ENCODE measurements at regions not wholly inside any gene's neighbourhood (a gene's known extent, or its start where the extent isn't known, plus 50 kb on each side); places are given as distances from the start of the nearest gene placed in this dataset.

- Histone ChIP-seq H3K27me3 (no peaks in the 10 kb centered on the region), H3K9me3 (no peaks in the 10 kb centered on the region), H3K4me3 (no peak overlapping the region), H3K4me1 (peaks cover 0 to 33% of the 10 kb centered on the region in 2 donors), H3K27ac (no peak overlapping the region), H3K36me3 (no peaks in the 10 kb centered on the region)
- no peak for TF ChIP-seq CTCF (IDR thresholded peaks at IDR 0.05)
- intact Hi-C loops (cut with DNase I; ENCODE audit: low total_unique reads) = loop anchor here (10.0 kb wide), 1 partner anchor 223 kb away; the partner anchor contains the start of gene GSE1
- DNase-seq = no peak
Observed at GRCh38 chr16:85391769-85392583, 221.1 kb upstream of the GSE1 start.

- Histone ChIP-seq H3K4me3 (no peak overlapping the region), H3K4me1 (peaks cover 0 to 33% of the 10 kb centered on the region in 2 donors), H3K9me3 (no peaks in the 10 kb centered on the region), H3K27me3 (no peaks in the 10 kb centered on the region), H3K36me3 (no peaks in the 10 kb centered on the region), H3K27ac (peak overlapping the region in 1 of 2 donors; percentile 71)
- TF ChIP-seq CTCF (IDR thresholded peaks at IDR 0.05) = no peak
- TF ChIP-seq POLR2A (IDR thresholded peaks at IDR 0.05) = no peak
- no peak for DNase-seq
- intact Hi-C loops (cut with DNase I; ENCODE audit: low total_unique reads) = loop anchor here (10.0 kb wide), 1 partner anchor 222 kb away; the partner anchor contains the start of gene GSE1
Observed at GRCh38 chr16:85392756-85393673, 220.1 kb upstream of the GSE1 start.

- TF ChIP-seq POLR2A (IDR thresholded peaks at IDR 0.05) (no peak), CTCF (IDR thresholded peaks at IDR 0.05) (peak; percentile 82 to 96 (median 92))
- Histone ChIP-seq H3K36me3 (no peaks in the 10 kb centered on the region), H3K27me3 (no peaks in the 10 kb centered on the region), H3K27ac (peak overlapping the region; percentile 35 to 71), H3K4me3 (no peak overlapping the region), H3K4me1 (peaks cover 0 to 33% of the 10 kb centered on the region in 2 donors), H3K9me3 (no peaks in the 10 kb centered on the region)
- intact Hi-C loops (cut with DNase I; ENCODE audit: low total_unique reads) = loop anchor here (10.0 kb wide), 1 partner anchor 221 kb away; the partner anchor contains the start of gene GSE1
- DNase-seq = peak; percentile 75 to 80
Observed at GRCh38 chr16:85393674-85394451, 219.3 kb upstream of the GSE1 start.

GRCh38 chr16:85394456-85395206 is 218.5 kb upstream of the GSE1 start:
- H3K9me3 ChIP-seq = no peaks in the 10 kb centered on the region
- H3K27me3 ChIP-seq = no peaks in the 10 kb centered on the region
- TF ChIP-seq CTCF (IDR thresholded peaks at IDR 0.05) (no peak), POLR2A (IDR thresholded peaks at IDR 0.05) (no peak)
- H3K27ac ChIP-seq = peak overlapping the region; percentile 62 to 71
- intact Hi-C loops (cut with DNase I; ENCODE audit: low total_unique reads) = loop anchor here (10.0 kb wide), 1 partner anchor 220 kb away; the partner anchor contains the start of gene GSE1
- no peak for DNase-seq
- H3K4me1 ChIP-seq = peaks cover 0 to 33% of the 10 kb centered on the region in 2 donors
- H3K4me3 ChIP-seq = no peak overlapping the region
- H3K36me3 ChIP-seq = no peaks in the 10 kb centered on the region

All from uterus (tissue), 3 donors.